Fibroblast of villous mesenchyme (primary cell): ENCODE measurements at regions not wholly inside any gene's neighbourhood (a gene's known extent, or its start where the extent isn't known, plus 50 kb on each side); places are given as distances from the start of the nearest gene placed in this dataset.
"Not testable (repeated sequence)": the region's sequence is repeated elsewhere in the genome, so short reads cannot be mapped to it uniquely, and the experiment has no call there.

Experiments used
- DNase-seq: peaks from one replicate; pipeline ENCODE4 v3.0.0-alpha.2; 2010; ENCODE audit warnings: low read depth
- H3K4me3 ChIP-seq: 2 replicates; pipeline ENCODE4 v1.5.1; 2011; ENCODE audit warnings: low read depth, mild to moderate bottlenecking, low read length
- CTCF ChIP-seq: IDR thresholded peaks from 2 replicates; pipeline ENCODE4 v1.5.1; 2012; ENCODE audit warnings: low read depth, mild to moderate bottlenecking, low read length; ENCODE audit not compliant: insufficient read depth

GRCh38 chr7:131047651-131048304 lies 279.9 kb upstream of the MKLN1 start:
- TF ChIP-seq CTCF: no peak
- H3K4me3 ChIP-seq: no peak overlapping the region
- DNase-seq: no peak

- no peak for TF ChIP-seq CTCF
- no peak for DNase-seq
- H3K4me3 ChIP-seq: no peak overlapping the region
Measured at GRCh38 chr7:131051304-131051703, 276.4 kb upstream of the MKLN1 start.

GRCh38 chr7:131052285-131052904 lies 275.3 kb upstream of the MKLN1 start:
- no peak overlapping the region for H3K4me3 ChIP-seq
- no peak for TF ChIP-seq CTCF
- no peak for DNase-seq

GRCh38 chr7:131056007-131056406 lies 271.7 kb upstream of the MKLN1 start:
- H3K4me3 ChIP-seq: no peak overlapping the region
- no peak for DNase-seq
- TF ChIP-seq CTCF: no peak

GRCh38 chr7:131057015-131057793 lies 270.5 kb upstream of the MKLN1 start:
- peak; percentile 99 for DNase-seq
- no peak overlapping the region for H3K4me3 ChIP-seq
- TF ChIP-seq CTCF: no peak

- no peak for DNase-seq
- TF ChIP-seq CTCF: no peak
- no peak overlapping the region for H3K4me3 ChIP-seq
Measured at GRCh38 chr7:131057794-131058070, 269.9 kb upstream of the MKLN1 start.

- H3K4me3 ChIP-seq, DNase-seq: not testable (repeated sequence)
Measured at GRCh38 chr7:131058561-131059288, 269.0 kb upstream of the MKLN1 start.

- H3K4me3 ChIP-seq, DNase-seq: not testable (repeated sequence)
Measured at GRCh38 chr7:131059401-131059800, 268.3 kb upstream of the MKLN1 start.
